Prostate gland (tissue), 2 donors: ENCODE measurements at regions not wholly inside any gene's neighbourhood (a gene's known extent, or its start where the extent isn't known, plus 50 kb on each side); places are given as distances from the start of the nearest gene placed in this dataset.

Experiments used
- DNase-seq: peaks from one replicate; pipeline ENCODE4 v3.0.0-alpha.2; 2019; ENCODE audit warnings: low spot score
- H3K27ac ChIP-seq, 2 donors: fragments of 200-600 bp; sonication (generic); 2 replicates each; pipeline ENCODE4 v1.5.1; 2017 to 2019
- H3K27me3 ChIP-seq: fragments of 200-600 bp; sonication (generic); replicated peaks from 2 replicates; pipeline ENCODE4 v1.5.1; 2019; ENCODE audit not compliant: insufficient read depth
- H3K36me3 ChIP-seq, 2 donors: fragments of 200-600 bp; sonication (generic); 1 replicate in 1 of 2; 2 replicates in 1 of 2; pipeline versions ENCODE4 v1.5.1 to v1.8.1; 2017 to 2019
- H3K4me1 ChIP-seq: fragments of 200-600 bp; sonication (generic); replicated peaks from 2 replicates; pipeline ENCODE4 v1.5.1; 2019
- H3K4me3 ChIP-seq, 2 donors: fragments of 200-600 bp; sonication (generic); 2 replicates each; pipeline ENCODE4 v1.5.1; 2017 to 2019
- H3K9me3 ChIP-seq: fragments of 200-600 bp; sonication (generic); 2 replicates; pipeline ENCODE4 v1.5.1; 2017
- POLR2A ChIP-seq: fragments of 450-650 bp; IDR thresholded peaks from one replicate; pipeline ENCODE4 v1.6.1; 2016; ENCODE audit warnings: antibody characterized with exemption, mild to moderate bottlenecking
- POLR2AphosphoS5 ChIP-seq: sonication (generic); formaldehyde crosslinking; IDR thresholded peaks from one replicate; pipeline ENCODE4 v1.6.1; 2017; ENCODE audit warnings: antibody characterized with exemption
- WGBS: methylation state at CpG from one replicate; pipeline ENCODE4 v1.1.5; 2018; 5-methylcytosine and 5-hydroxymethylcytosine counted together
- intact Hi-C: fragments of 100-400 bp; cut with DNase I; formaldehyde crosslinking; loops from one replicate; pipeline ENCODE4 v1.14.2; 2022
- TF ChIP-seq, protein P1 (sequence below), 4 experiments: fragments of 200-600 bp in 2 of 4; fragments of 450-650 bp in 2 of 4; sonication (generic) in 2 of 4; IDR thresholded peaks; 1 replicate in 3 of 4; 2 replicates in 1 of 4; pipeline ENCODE4 v1.5.1; 2016 to 2019; ENCODE audit warnings: antibody characterized with exemption in 4 of 4, mild to moderate bottlenecking in 2 of 4, moderate library complexity in 2 of 4

DNA sequence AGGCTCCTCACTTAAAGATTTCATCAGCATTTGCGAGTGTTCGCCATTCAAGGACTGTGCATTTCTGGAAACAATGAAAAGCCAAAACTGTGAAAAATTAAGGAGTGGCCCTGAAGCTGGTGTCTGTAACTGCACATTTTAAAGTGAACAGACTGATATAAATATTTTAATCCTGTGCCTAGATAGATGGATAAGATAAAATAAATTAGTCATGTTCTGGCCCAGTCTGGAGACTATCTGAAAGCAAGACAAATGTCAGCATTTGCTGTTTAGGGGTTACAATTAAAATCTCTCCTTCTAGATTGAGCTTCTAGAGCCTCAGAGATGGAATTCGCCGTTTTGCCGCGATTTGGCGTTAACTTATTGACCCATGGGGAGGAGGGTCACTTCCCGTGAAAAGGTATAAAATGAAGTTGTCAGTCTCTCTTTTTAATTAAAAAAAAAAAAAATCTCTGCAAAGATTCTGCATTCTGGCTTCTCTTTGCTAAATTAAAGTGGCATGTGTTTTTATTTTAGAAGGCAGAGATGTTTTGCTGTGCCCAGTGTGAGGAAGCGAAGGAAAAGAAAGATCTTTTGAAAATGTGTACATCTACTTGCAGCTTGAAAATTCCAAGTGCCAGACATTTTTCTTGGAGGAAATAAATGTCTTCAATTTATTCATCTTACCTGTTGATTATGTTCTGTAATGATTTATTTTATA lies 79.7 kb upstream of the WNT7B start:
- Histone ChIP-seq H3K4me1 (peaks cover 36% of the 10 kb centered on the region), H3K9me3 (no peaks in the 10 kb centered on the region), H3K36me3 (no peaks in the 10 kb centered on the region), H3K4me3 (peak overlapping the region; percentile 58 to 61), H3K27ac (peak overlapping the region; percentile 100), H3K27me3 (no peaks in the 10 kb centered on the region)
- TF ChIP-seq, protein P1, sequence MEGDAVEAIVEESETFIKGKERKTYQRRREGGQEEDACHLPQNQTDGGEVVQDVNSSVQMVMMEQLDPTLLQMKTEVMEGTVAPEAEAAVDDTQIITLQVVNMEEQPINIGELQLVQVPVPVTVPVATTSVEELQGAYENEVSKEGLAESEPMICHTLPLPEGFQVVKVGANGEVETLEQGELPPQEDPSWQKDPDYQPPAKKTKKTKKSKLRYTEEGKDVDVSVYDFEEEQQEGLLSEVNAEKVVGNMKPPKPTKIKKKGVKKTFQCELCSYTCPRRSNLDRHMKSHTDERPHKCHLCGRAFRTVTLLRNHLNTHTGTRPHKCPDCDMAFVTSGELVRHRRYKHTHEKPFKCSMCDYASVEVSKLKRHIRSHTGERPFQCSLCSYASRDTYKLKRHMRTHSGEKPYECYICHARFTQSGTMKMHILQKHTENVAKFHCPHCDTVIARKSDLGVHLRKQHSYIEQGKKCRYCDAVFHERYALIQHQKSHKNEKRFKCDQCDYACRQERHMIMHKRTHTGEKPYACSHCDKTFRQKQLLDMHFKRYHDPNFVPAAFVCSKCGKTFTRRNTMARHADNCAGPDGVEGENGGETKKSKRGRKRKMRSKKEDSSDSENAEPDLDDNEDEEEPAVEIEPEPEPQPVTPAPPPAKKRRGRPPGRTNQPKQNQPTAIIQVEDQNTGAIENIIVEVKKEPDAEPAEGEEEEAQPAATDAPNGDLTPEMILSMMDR (IDR thresholded peaks at IDR 0.05), result no peak
- TF ChIP-seq POLR2A, result no peak
- no peak for TF ChIP-seq POLR2AphosphoS5
- no peak for DNase-seq
- 21% methylated on average over 9 of the region's 9 CpGs for WGBS
- intact Hi-C loops, result no loop called here

DNA sequence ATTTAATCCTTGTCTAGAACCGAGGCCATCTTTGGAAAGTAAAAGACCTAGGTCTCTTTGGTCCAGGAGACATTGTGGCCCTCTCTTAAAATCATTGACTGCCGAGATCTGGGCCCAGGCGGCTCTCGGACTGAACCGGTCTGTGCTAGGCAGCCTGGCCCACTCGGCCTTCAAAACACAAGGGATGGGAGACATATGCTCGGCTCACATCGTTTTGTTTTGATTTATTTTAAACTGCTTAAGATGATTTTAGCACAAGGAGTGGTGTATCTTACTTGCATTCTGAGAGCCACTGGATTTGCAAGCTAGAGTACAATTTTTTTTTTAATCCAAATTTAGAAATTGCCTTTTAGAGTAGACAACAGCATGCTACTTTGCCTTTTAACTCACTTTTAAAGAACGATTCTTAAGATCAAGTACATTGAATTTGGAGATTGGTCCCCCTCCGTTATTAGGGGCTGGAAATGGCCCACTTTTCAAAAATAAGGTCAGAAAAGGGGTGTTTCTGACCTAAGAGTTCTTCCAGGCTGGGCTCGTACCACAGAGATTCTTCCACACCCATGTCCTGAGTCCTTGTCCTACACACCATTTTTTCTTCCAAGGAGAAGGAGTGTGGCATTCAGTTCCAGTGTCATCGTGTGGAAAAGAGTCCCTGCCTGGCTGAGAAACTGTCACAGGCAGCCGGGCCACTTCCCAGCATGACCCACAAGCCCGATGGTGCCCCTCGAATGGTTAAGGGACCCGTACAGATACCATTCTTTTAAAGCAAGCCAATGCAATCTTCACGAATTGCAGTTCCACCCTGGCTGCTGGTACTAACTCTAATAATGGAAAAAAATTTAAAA lies 80.5 kb upstream of the WNT7B start:
- H3K27me3 ChIP-seq, result no peaks in the 10 kb centered on the region
- H3K4me1 ChIP-seq, result peaks cover 28% of the 10 kb centered on the region
- TF ChIP-seq, protein P1 (IDR thresholded peaks at IDR 0.05), result no peak
- TF ChIP-seq POLR2AphosphoS5 (no peak), POLR2A (no peak)
- peak overlapping the region; percentile 100 for H3K27ac ChIP-seq
- intact Hi-C loops, result loop anchor here (1.0 kb wide), 1 partner anchor 10 kb away; no protein-coding TSS in a partner anchor
- 11% methylated on average over 17 of the region's 17 CpGs for WGBS
- peak overlapping the region; percentile 3 to 31 for H3K4me3 ChIP-seq
- no peaks in the 10 kb centered on the region for H3K9me3 ChIP-seq
- no peaks in the 10 kb centered on the region for H3K36me3 ChIP-seq
- no peak for DNase-seq

DNA sequence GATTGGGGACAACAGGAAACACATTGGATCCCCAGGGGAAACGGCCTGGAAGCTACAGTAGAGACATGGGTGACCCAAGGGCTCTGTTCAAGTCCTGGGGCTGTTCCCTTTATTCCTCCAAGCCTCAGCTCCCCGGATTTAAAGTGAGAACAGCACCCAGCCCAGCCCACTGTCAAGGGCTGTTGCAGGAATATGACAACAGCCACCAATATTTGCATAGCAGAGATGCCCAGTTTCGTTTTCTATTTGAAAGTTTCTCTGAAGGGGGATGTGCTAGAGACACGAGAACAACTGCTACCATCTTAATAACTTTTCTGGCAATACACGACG lies 81.1 kb upstream of the WNT7B start:
- peak overlapping the region; percentile 3 to 31 for H3K4me3 ChIP-seq
- intact Hi-C loops, result loop anchor here (1.0 kb wide), 1 partner anchor 9 kb away; no protein-coding TSS in a partner anchor
- TF ChIP-seq POLR2AphosphoS5 (peak; percentile 94), POLR2A (peak; percentile 82)
- TF ChIP-seq, protein P1 (IDR thresholded peaks at IDR 0.05), result no peak
- no peaks in the 10 kb centered on the region for H3K27me3 ChIP-seq
- H3K36me3 ChIP-seq, result no peaks in the 10 kb centered on the region
- H3K9me3 ChIP-seq, result no peaks in the 10 kb centered on the region
- DNase-seq, result peak; percentile 84
- peak overlapping the region; percentile 100 for H3K27ac ChIP-seq
- H3K4me1 ChIP-seq, result peaks cover 28% of the 10 kb centered on the region
- WGBS, result 3% methylated on average over 6 of the region's 6 CpGs

DNA sequence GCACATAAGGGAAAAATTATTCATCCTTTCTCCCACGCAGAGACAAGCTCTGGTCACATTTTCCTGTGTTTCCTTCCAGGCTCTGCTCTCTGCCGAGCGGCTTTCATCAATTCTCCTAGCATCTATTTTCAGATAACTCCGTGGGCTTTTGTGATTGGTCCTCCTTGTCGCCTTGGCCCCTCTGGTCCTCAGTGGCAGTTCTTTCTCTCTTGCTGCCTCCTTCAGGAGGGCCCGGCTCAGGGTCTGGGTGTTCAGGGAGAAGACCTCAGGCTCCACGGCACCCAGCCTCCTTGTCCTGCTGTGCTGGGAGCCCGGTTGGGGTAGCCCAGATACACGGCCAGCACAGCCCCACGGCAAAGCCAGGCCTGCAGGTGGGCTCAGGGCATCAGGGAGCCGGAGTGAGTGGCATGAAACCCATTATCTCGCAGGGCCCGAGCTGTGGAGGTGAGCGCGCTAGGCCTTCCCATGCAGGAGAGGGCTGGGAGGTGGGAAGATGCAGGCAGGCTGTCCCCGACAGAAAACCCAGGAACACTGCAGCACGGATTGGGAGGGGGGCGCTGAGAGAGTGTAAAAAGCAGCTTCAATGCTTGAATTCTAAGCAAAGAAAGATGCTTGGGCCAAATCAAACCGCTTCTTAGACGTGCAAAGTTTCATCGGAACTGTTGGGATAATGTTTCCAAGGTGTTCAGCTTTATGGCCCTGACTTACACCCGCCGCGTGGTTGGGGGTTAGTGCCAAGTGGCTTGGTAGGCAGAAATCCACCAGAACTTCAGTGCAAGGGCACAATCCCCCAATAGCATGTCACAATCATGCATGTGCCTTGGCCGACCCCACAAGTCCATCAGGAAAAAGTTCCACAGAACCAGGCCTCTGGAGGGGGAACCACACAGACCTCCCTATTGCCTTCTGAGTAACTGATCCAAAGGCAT lies 81.9 kb upstream of the WNT7B start:
- Histone ChIP-seq H3K27me3 (no peaks in the 10 kb centered on the region), H3K4me1 (peaks cover 34% of the 10 kb centered on the region), H3K4me3 (peak overlapping the region in 1 of 2 donors; percentile 31), H3K9me3 (no peaks in the 10 kb centered on the region), H3K36me3 (no peaks in the 10 kb centered on the region), H3K27ac (peak overlapping the region; percentile 100)
- DNase-seq, result no peak
- WGBS, result 52% methylated on average over 25 of the region's 25 CpGs
- intact Hi-C loops, result loop anchor here (1.0 kb wide), 1 partner anchor 8 kb away; no protein-coding TSS in a partner anchor
- TF ChIP-seq POLR2AphosphoS5 (no peak), POLR2A (no peak)
- TF ChIP-seq, protein P1 (IDR thresholded peaks at IDR 0.05), result no peak
